ENCODE measurements at regions not wholly inside any gene's neighbourhood (a gene's known extent, or its start where the extent isn't known, plus 50 kb on each side); places are given as distances from the start of the nearest gene placed in this dataset.

GRCh38 chr5:175796536-175797499, 74.6 kb upstream of the CPLX2 start:
- Histone ChIP-seq H3K4me3 (peak overlapping the region in 2 of 4 donors; percentile 27 to 42), H3K9me3 (peaks cover 0 to 5% (median 2%) of the 10 kb centered on the region in 4 donors), H3K36me3 (no peaks in the 10 kb centered on the region), H3K27me3 (peaks cover 0 to 97% (median 2%) of the 10 kb centered on the region in 4 donors), H3K27ac (replicated peaks in 1 of 4) (no peak overlapping the region), H3K4me1 (peaks cover 7 to 17% (median 16%) of the 10 kb centered on the region in 4 donors)
- no peak for DNase-seq (ENCODE audit: extremely low spot score)
- intact Hi-C loops (cut with DNase I) = no loop called here
- WGBS = 2% methylated on average over 21 of the region's 108 CpGs
- TF ChIP-seq EP300 (IDR thresholded peaks at IDR 0.05) (no peak), POLR2AphosphoS5 (IDR thresholded peaks at IDR 0.05) (peak in 1 of 2 donors; percentile 62)

DNA sequence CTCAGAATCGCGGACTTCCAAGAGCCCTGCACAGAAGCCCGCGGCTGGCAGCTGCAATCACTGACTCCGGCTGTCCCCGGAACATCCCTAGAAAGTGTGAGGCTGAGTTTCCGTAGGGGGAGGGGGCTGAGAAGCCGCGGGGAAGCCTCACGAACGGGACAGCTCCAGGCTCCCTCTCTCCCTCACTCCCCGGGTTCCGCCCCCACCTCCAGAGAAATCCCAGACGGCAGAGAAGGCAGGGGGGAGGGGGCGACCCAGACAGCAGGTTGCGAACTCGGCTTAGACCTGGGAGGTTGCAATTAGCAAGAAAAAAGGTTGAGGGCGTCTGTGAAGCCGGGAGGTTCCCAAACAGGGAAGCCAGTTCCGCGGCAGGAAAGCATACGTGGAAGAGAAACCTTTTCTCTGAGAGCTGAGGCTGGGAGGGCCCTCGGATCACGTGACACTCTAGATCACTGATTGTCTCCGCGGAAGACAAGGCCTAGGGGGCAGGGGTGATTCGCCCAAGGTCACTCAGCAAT, 73.8 kb upstream of the CPLX2 start:
- peak overlapping the region in 1 of 4 donors; percentile 27 for H3K4me3 ChIP-seq
- DNase-seq (ENCODE audit: extremely low spot score) = no peak
- under 1% methylated on average over 12 of the region's 27 CpGs for WGBS
- peaks cover 7 to 17% (median 16%) of the 10 kb centered on the region in 4 donors for H3K4me1 ChIP-seq
- no peaks in the 10 kb centered on the region for H3K36me3 ChIP-seq
- H3K27me3 ChIP-seq = peaks cover 0 to 97% (median 2%) of the 10 kb centered on the region in 4 donors
- TF ChIP-seq POLR2AphosphoS5 (IDR thresholded peaks at IDR 0.05) = no peak
- TF ChIP-seq EP300 (IDR thresholded peaks at IDR 0.05) = no peak
- TF ChIP-seq, protein P1, sequence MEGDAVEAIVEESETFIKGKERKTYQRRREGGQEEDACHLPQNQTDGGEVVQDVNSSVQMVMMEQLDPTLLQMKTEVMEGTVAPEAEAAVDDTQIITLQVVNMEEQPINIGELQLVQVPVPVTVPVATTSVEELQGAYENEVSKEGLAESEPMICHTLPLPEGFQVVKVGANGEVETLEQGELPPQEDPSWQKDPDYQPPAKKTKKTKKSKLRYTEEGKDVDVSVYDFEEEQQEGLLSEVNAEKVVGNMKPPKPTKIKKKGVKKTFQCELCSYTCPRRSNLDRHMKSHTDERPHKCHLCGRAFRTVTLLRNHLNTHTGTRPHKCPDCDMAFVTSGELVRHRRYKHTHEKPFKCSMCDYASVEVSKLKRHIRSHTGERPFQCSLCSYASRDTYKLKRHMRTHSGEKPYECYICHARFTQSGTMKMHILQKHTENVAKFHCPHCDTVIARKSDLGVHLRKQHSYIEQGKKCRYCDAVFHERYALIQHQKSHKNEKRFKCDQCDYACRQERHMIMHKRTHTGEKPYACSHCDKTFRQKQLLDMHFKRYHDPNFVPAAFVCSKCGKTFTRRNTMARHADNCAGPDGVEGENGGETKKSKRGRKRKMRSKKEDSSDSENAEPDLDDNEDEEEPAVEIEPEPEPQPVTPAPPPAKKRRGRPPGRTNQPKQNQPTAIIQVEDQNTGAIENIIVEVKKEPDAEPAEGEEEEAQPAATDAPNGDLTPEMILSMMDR (IDR thresholded peaks at IDR 0.05) = no peak
- no peak for TF ChIP-seq POLR2A (IDR thresholded peaks at IDR 0.05; ENCODE audit: low read depth)
- no peak overlapping the region for H3K27ac ChIP-seq (replicated peaks in 1 of 4)
- H3K9me3 ChIP-seq = no peaks in the 10 kb centered on the region
- intact Hi-C loops (cut with DNase I) = no loop called here

GRCh38 chr5:175798626-175799025, 72.8 kb upstream of the CPLX2 start:
- Histone ChIP-seq H3K4me3 (no peak overlapping the region), H3K27ac (replicated peaks in 1 of 4) (no peak overlapping the region), H3K4me1 (peaks cover 7 to 17% (median 16%) of the 10 kb centered on the region in 4 donors), H3K9me3 (no peaks in the 10 kb centered on the region), H3K36me3 (no peaks in the 10 kb centered on the region), H3K27me3 (peaks cover 0 to 98% (median 2%) of the 10 kb centered on the region in 4 donors)
- no peak for DNase-seq (ENCODE audit: extremely low spot score)
- TF ChIP-seq, protein P1 (IDR thresholded peaks at IDR 0.05) = no peak
- TF ChIP-seq POLR2A (IDR thresholded peaks at IDR 0.05; ENCODE audit: low read depth) (no peak), POLR2AphosphoS5 (IDR thresholded peaks at IDR 0.05) (no peak), EP300 (IDR thresholded peaks at IDR 0.05) (no peak)
- WGBS = 92% methylated on average over 2 of the region's 2 CpGs
- intact Hi-C loops (cut with DNase I) = no loop called here

- 53% methylated on average over 5 of the region's 5 CpGs for WGBS
- H3K27me3 ChIP-seq = peaks cover 0 to 95% (median 2%) of the 10 kb centered on the region in 4 donors
- TF ChIP-seq, protein P1 (IDR thresholded peaks at IDR 0.05) = no peak
- TF ChIP-seq POLR2AphosphoS5 (IDR thresholded peaks at IDR 0.05) = no peak
- no peak for TF ChIP-seq EP300 (IDR thresholded peaks at IDR 0.05)
- no peak for TF ChIP-seq POLR2A (IDR thresholded peaks at IDR 0.05; ENCODE audit: low read depth)
These were observed 70.7 kb upstream of the CPLX2 start for GRCh38 chr5:175800656-175801081.

GRCh38 chr5:175802361-175802760, 69.0 kb upstream of the CPLX2 start:
- Histone ChIP-seq H3K4me1 (peaks cover 2 to 6% (median 6%) of the 10 kb centered on the region in 4 donors), H3K27ac (replicated peaks in 1 of 4) (no peak overlapping the region), H3K4me3 (no peak overlapping the region), H3K9me3 (no peaks in the 10 kb centered on the region), H3K27me3 (peaks cover 0 to 90% (median 0%) of the 10 kb centered on the region in 4 donors), H3K36me3 (no peaks in the 10 kb centered on the region)
- no peak for DNase-seq (ENCODE audit: extremely low spot score)
- WGBS = 55% methylated on average over 8 of the region's 8 CpGs
- TF ChIP-seq, protein P1 (IDR thresholded peaks at IDR 0.05) = no peak
- TF ChIP-seq POLR2AphosphoS5 (IDR thresholded peaks at IDR 0.05) = no peak
- no peak for TF ChIP-seq EP300 (IDR thresholded peaks at IDR 0.05)
- no peak for TF ChIP-seq POLR2A (IDR thresholded peaks at IDR 0.05; ENCODE audit: low read depth)
- intact Hi-C loops (cut with DNase I) = no loop called here

More at GRCh38 chr5:175800656-175801081, 70.7 kb upstream of the CPLX2 start:
- intact Hi-C loops (cut with DNase I) = no loop called here
- Histone ChIP-seq H3K27ac (replicated peaks in 1 of 4) (no peak overlapping the region), H3K9me3 (no peaks in the 10 kb centered on the region), H3K4me3 (no peak overlapping the region), H3K4me1 (peaks cover 7 to 17% (median 16%) of the 10 kb centered on the region in 4 donors), H3K36me3 (no peaks in the 10 kb centered on the region)
- no peak for DNase-seq (ENCODE audit: extremely low spot score)
